Fibroblast of skin of back (primary cell): ENCODE measurements at regions not wholly inside any gene's neighbourhood (a gene's known extent, or its start where the extent isn't known, plus 50 kb on each side); places are given as distances from the start of the nearest gene placed in this dataset.

Experiments used
- DNase-seq: peaks from one replicate; pipeline ENCODE4 v3.0.0-alpha.2; 2013

- no peak for DNase-seq
Observed at GRCh38 chr4:104677116-104677515, 182.4 kb upstream of the CXXC4 start.

GRCh38 chr4:104682311-104682710, 187.6 kb upstream of the CXXC4 start:
- DNase-seq = no peak

DNA sequence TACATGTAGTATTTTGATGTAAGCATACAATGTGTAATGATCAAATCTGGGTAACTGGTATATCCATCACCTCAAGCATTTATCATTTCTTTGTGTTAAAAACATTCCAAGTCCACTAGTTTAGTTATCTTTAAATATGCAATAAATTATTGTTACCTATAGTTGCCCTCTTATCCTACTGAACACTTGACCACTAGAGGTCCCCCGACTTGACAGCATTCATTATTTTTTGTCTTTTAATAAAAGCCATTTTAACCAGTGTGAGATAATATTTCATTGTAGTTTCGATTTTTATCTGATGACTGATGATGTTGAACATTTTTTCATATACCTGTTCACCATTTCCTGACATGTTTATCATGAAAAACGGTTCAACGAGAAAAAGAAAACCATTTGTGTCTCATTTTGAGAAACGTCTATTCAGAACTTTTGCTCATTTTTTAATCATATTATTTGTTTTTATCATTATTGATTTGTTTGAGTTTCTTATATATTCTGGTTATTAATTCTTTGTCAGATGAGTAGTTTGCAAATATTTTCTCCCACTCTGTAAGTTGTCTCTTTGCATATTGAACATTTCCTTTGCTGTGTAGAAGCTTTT, 199.0 kb upstream of the CXXC4 start:
- DNase-seq = no peak

DNA sequence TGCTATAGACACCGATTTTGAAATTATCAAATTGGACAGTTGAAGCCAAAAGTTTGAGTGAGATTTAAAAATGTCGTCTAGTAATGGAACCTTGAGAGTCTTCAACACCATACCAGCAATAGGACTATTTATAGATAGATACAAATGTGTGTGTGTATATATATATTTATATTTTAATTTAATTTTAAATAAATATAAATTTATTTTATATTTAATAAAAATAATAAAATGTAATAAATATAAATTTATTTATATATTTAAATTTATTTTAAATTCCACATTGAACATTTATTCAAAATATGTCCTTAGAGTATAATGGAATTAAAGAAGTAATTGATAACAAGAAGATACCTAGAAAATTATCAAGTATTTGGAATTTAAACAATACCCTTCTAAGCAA, 221.9 kb upstream of the CXXC4 start:
- DNase-seq = no peak

- no peak for DNase-seq
Observed at GRCh38 chr4:104719539-104720230, 225.0 kb upstream of the CXXC4 start.

GRCh38 chr4:104722467-104722866, 227.8 kb upstream of the CXXC4 start:
- no peak for DNase-seq

- no peak for DNase-seq
Observed at GRCh38 chr4:104726002-104726401, 231.3 kb upstream of the CXXC4 start.

- no peak for DNase-seq
Observed at GRCh38 chr4:104727643-104728042, 232.9 kb upstream of the CXXC4 start.

- peak; percentile 47 for DNase-seq
Observed at GRCh38 chr4:104728380-104729122, 233.9 kb upstream of the CXXC4 start.

DNA sequence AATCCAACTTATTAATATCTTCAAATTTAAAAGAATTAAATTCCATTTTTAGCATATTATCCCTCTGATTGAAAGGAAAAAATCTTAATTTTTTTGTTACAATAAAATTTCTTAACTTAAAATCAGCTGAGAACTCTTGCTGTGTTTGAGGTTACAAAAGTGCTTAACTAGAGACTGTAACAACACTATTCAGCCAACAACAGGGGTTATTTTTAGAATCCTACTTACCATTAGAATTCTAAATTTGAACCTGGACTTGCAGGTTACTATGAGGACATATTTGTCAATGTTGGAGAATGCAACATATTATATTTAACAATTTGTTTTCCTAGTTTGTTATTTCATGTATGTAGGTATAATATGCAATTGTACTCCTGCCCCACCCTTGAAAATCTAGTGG, 238.1 kb upstream of the CXXC4 start:
- DNase-seq = no peak

GRCh38 chr4:104735174-104735573, 240.5 kb upstream of the CXXC4 start:
- no peak for DNase-seq

- DNase-seq = no peak
Observed at GRCh38 chr4:104740161-104740560, 245.5 kb upstream of the CXXC4 start.

- DNase-seq = no peak
Observed at GRCh38 chr4:104743215-104743653, 248.5 kb upstream of the CXXC4 start.

DNA sequence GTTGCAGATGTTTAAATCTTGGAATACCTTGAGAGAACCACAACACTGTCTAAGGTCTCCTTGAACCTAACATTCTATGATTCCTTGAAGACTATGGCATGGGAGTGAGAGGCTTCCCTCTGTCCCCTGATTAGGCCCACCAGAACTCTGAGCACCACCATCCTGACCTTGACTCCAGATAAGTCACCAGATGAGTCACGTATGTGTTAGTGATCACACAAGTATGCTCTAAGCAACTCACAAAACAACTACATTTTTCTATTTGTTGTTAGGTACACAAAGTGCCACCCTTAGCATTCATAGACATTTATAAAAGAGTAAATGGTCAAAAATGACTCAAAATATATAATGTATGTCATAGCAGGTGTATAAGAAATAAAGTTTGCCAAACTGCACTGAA, 252.9 kb upstream of the CXXC4 start:
- DNase-seq = no peak

DNA sequence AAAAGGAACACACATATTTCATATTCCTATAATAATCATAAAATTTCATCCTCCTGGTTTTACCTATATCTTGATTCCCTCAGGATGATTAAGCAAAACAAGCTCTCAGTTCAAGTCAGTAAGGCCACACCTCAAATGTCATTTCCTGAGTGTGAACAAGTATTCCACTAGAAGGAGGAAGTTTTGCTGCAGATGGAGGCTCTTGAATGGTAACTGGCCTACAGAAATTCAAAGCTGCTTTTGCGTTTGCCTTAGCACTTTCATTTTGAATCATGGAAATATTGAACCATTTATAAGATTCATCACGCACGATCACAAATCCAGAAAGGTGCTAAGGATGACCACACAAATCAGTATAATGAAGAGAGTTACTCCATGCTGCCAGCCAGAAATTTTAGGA, 254.4 kb upstream of the CXXC4 start:
- DNase-seq = no peak

DNA sequence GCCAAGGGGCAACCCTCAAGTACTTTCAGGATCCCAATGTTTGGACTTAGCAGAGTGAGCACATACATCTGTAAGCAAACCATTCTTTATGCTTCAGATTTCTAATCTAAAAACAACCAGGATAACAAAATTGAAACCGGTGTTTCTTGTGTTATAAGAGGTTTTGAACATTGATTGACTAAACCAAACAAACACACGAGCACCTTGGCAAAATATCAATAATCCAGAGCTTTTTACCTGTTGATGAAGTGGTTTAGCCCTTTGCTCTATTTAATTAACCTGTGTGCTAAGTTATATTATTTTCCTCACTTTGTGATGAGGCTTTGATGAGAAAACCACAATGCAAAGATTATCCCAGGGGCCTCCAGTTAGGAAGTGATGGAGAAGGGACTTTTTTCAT, 255.3 kb upstream of the CXXC4 start:
- DNase-seq = no peak

- DNase-seq = no peak
Observed at GRCh38 chr4:104751468-104751867, 256.8 kb upstream of the CXXC4 start.

- no peak for DNase-seq
Observed at GRCh38 chr4:104752337-104752736, 257.6 kb upstream of the CXXC4 start.

GRCh38 chr4:104756837-104757236, 262.1 kb upstream of the CXXC4 start:
- no peak for DNase-seq

GRCh38 chr4:104758574-104758973, 263.9 kb upstream of the CXXC4 start:
- no peak for DNase-seq

GRCh38 chr4:104763554-104764222, 269.0 kb upstream of the CXXC4 start:
- no peak for DNase-seq

DNA sequence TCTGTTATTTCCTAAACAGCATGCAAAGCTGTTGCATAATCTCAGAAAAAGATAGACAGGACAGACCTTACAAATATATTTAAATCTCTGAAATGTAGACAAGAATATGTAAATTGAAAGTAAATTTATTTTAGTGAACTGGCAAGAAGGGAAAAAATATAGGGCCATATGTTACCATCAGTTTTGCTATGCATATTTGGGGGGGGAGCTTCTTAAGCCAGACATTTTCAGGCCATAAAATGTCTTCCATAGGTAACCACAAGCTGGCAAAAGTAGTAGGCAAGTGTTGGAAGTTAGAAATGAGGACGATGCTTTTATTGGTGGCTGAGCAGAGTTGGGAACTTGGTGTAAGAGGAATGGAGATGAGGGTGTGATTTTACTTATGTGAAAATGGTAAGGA, 272.0 kb upstream of the CXXC4 start:
- DNase-seq = no peak

- DNase-seq = no peak
Observed at GRCh38 chr4:104772849-104773248, 278.2 kb upstream of the CXXC4 start.
